ENCODE measurements at regions not wholly inside any gene's neighbourhood (a gene's known extent, or its start where the extent isn't known, plus 50 kb on each side); places are given as distances from the start of the nearest gene placed in this dataset.

GRCh38 chr5:61638476-61638875 is 306.4 kb downstream of the ZSWIM6 start:
- TF ChIP-seq, protein P1, sequence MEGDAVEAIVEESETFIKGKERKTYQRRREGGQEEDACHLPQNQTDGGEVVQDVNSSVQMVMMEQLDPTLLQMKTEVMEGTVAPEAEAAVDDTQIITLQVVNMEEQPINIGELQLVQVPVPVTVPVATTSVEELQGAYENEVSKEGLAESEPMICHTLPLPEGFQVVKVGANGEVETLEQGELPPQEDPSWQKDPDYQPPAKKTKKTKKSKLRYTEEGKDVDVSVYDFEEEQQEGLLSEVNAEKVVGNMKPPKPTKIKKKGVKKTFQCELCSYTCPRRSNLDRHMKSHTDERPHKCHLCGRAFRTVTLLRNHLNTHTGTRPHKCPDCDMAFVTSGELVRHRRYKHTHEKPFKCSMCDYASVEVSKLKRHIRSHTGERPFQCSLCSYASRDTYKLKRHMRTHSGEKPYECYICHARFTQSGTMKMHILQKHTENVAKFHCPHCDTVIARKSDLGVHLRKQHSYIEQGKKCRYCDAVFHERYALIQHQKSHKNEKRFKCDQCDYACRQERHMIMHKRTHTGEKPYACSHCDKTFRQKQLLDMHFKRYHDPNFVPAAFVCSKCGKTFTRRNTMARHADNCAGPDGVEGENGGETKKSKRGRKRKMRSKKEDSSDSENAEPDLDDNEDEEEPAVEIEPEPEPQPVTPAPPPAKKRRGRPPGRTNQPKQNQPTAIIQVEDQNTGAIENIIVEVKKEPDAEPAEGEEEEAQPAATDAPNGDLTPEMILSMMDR (IDR thresholded peaks at IDR 0.05; ENCODE audit: low read depth, low read length) = no peak
- TF ChIP-seq MYC (IDR thresholded peaks at IDR 0.05; ENCODE audit: low read depth, low read length) = no peak

Data from NB4 (cell line).